ENCODE measurements at regions not wholly inside any gene's neighbourhood (a gene's known extent, or its start where the extent isn't known, plus 50 kb on each side); places are given as distances from the start of the nearest gene placed in this dataset.

DNA sequence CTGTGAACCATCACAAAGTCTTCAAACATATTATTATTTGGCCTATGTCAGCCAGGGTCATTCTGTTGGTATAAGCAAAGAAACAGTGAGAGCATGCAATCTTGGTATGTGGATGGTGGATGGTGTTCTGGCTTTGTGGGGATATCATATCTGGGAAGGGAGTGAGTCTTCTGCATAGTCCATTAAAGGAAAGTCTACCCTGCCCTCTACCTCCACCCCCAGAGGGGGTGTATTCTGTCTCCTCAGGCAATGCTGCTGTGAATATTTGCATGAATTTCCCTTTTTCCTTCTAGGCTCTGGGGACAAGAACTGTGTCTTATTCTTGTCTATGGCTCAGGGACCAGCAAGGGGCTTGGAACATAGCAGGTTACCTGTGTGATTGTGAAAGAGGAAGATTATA is 495.8 kb downstream of the PDCD6IP start:
- no peak for ATAC-seq
- Mint-ChIP-seq H3K9me3 (no peaks in the 10 kb centered on the region), H3K36me3 (no peaks in the 10 kb centered on the region), H3K4me1 (no peaks in the 10 kb centered on the region), H3K4me3 (no peak overlapping the region), H3K27ac (no peak overlapping the region)
- DNase-seq (ENCODE audit: low spot score in 2 of 2), result no peak

DNA sequence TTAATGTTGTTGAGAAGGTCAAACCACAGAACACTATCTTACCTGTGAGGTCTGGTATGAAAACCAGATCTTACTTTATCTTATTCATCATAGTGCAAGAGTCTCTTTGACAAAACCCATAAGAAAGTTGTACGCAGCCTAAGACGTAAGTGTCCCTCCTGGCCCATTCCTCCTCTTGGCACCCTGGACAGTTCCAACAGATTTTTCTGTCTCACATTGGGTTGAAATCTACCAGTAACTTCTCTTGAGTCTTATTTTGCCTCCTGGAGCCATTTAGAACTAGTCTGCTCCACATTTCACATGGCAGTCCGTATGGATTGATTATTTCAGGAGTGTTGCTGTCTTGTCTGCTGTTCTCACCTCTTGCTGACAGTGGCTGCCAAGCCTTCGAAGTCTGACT is 498.4 kb downstream of the PDCD6IP start:
- H3K4me1 Mint-ChIP-seq, result no peaks in the 10 kb centered on the region
- no peak for ATAC-seq
- DNase-seq (ENCODE audit: low spot score in 2 of 2), result no peak
- H3K9me3 Mint-ChIP-seq, result no peaks in the 10 kb centered on the region
- no peak overlapping the region for H3K4me3 Mint-ChIP-seq
- peaks cover 6% of the 10 kb centered on the region for H3K36me3 Mint-ChIP-seq
- no peak overlapping the region for H3K27ac Mint-ChIP-seq

DNA sequence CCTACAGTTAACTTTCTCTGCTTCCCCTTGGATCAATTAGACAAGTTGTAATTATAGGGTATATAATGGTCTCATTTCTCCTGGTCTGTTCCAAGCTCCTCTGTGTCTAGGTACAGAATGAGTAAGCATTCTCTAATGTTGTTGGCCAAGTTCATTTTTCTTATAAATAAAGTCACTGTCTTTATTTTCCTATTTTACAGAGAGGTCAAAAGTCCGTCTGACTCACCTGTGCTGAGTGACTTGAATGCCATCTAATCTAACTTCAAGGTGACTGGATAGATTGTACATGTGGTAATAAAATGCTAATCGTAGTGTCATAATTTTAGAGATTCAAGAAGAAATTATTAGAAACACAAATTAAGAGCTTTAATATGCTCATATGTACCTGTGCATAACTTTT is 500.2 kb downstream of the PDCD6IP start:
- Mint-ChIP-seq H3K36me3 (peaks cover 6% of the 10 kb centered on the region), H3K27ac (no peak overlapping the region), H3K4me1 (no peaks in the 10 kb centered on the region), H3K4me3 (no peak overlapping the region), H3K9me3 (no peaks in the 10 kb centered on the region)
- DNase-seq (ENCODE audit: low spot score in 2 of 2) (no peak), ATAC-seq (no peak)

DNA sequence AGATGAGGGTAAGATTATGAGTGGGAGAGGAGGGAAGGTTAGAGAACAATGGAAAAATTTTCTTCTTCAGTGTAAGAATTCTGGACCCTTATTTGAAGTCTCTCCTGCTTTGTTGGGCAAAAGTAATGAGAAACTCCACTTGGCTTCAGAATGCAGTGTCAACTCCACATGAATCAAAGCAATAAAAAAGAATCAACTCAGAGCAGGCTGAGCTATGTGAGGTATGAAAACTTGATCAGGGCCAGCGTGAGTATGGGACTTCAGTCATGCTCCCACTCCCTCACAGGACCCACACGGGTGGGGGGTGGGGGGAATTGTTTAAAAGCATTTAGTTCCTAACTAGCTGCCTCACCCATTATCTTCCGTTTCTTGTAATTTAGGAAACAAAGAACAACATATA is 502.2 kb downstream of the PDCD6IP start:
- H3K4me3 Mint-ChIP-seq, result no peak overlapping the region
- DNase-seq (ENCODE audit: low spot score in 2 of 2) (no peak), ATAC-seq (no peak)
- H3K27ac Mint-ChIP-seq, result no peak overlapping the region
- H3K9me3 Mint-ChIP-seq, result no peaks in the 10 kb centered on the region
- H3K4me1 Mint-ChIP-seq, result no peaks in the 10 kb centered on the region
- peaks cover 6% of the 10 kb centered on the region for H3K36me3 Mint-ChIP-seq

DNA sequence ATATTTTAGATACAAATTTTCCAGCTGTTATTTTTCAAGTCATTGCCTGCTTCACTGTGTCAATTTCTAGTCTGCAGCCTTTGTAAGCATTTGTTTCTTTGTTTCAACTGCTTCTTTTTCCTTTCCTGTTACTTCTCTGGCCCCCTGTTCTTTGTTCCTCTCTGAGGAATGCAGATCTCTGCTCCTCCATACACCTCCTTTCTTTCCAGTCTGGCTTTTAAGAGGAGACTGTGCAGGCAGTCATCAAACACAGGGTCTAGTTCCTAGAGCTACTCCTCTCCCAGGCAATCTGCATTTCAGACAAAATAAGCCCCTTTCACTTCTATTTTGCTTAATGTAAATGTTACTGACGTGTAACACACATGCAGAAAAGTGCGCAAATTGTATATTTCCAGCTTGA is 502.9 kb downstream of the PDCD6IP start:
- H3K36me3 Mint-ChIP-seq, result peaks cover 6% of the 10 kb centered on the region
- no peak overlapping the region for H3K4me3 Mint-ChIP-seq
- H3K4me1 Mint-ChIP-seq, result no peaks in the 10 kb centered on the region
- no peak overlapping the region for H3K27ac Mint-ChIP-seq
- ATAC-seq (no peak), DNase-seq (ENCODE audit: low spot score in 2 of 2) (no peak)
- H3K9me3 Mint-ChIP-seq, result no peaks in the 10 kb centered on the region

GRCh38 chr3:34305266-34305665 is 506.8 kb downstream of the PDCD6IP start:
- DNase-seq (ENCODE audit: low spot score in 2 of 2) (no peak), ATAC-seq (no peak)
- H3K9me3 Mint-ChIP-seq, result no peaks in the 10 kb centered on the region
- no peak overlapping the region for H3K27ac Mint-ChIP-seq
- H3K4me3 Mint-ChIP-seq, result no peak overlapping the region
- no peaks in the 10 kb centered on the region for H3K4me1 Mint-ChIP-seq
- H3K36me3 Mint-ChIP-seq, result peaks cover 3% of the 10 kb centered on the region

- no peak for ATAC-seq
- no peaks in the 10 kb centered on the region for H3K4me1 Mint-ChIP-seq
Measured at GRCh38 chr3:34312684-34313083, 514.3 kb downstream of the PDCD6IP start.

GRCh38 chr3:34319881-34320280 is 521.5 kb downstream of the PDCD6IP start:
- DNase-seq (ENCODE audit: low spot score in 2 of 2) (no peak), ATAC-seq (no peak)
- no peaks in the 10 kb centered on the region for H3K4me1 Mint-ChIP-seq
- no peak overlapping the region for H3K4me3 Mint-ChIP-seq
- H3K36me3 Mint-ChIP-seq, result no peaks in the 10 kb centered on the region
- no peak overlapping the region for H3K27ac Mint-ChIP-seq
- peaks cover 20% of the 10 kb centered on the region for H3K9me3 Mint-ChIP-seq

More at GRCh38 chr3:34312684-34313083, 514.3 kb downstream of the PDCD6IP start:
- DNase-seq (ENCODE audit: low spot score in 2 of 2), result no peak
- Mint-ChIP-seq H3K36me3 (no peaks in the 10 kb centered on the region), H3K4me3 (no peak overlapping the region), H3K9me3 (peaks cover 4% of the 10 kb centered on the region), H3K27ac (no peak overlapping the region)

GRCh38 chr3:34323517-34323916 is 525.1 kb downstream of the PDCD6IP start:
- ATAC-seq (no peak), DNase-seq (ENCODE audit: low spot score in 2 of 2) (no peak)
- H3K27ac Mint-ChIP-seq, result no peak overlapping the region
- H3K36me3 Mint-ChIP-seq, result no peaks in the 10 kb centered on the region
- H3K4me3 Mint-ChIP-seq, result no peak overlapping the region
- no peaks in the 10 kb centered on the region for H3K4me1 Mint-ChIP-seq
- H3K9me3 Mint-ChIP-seq, result peaks cover 10% of the 10 kb centered on the region

DNA sequence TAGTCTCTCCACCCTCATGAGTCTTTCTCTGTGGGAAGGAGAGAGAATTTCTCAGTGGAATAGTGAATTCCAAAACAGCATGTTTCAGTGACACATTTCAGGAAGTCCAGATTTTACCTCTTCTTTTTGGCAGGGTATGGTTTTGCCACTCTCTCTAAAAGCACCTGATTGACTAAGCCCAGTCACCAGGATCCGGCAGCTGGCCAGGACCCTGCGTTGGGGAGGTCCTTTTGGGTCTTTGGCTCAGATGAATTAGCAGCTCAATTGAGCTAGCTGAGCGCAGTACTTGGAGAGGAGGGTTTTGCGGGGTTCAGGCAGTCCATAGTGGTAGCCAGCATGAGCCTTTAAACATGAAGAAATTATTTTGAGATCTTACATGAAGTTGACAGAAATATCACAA is 548.2 kb downstream of the PDCD6IP start:
- Mint-ChIP-seq H3K9me3 (no peaks in the 10 kb centered on the region), H3K27ac (no peak overlapping the region), H3K4me1 (no peaks in the 10 kb centered on the region), H3K4me3 (no peak overlapping the region), H3K36me3 (no peaks in the 10 kb centered on the region)
- DNase-seq (ENCODE audit: low spot score in 2 of 2) (no peak), ATAC-seq (no peak)

GRCh38 chr3:34351882-34352777 is 553.7 kb downstream of the PDCD6IP start:
- no peak for DNase-seq (ENCODE audit: low spot score in 2 of 2)
- no peak for ATAC-seq
- H3K27ac Mint-ChIP-seq, result no peak overlapping the region
- H3K36me3 Mint-ChIP-seq, result no peaks in the 10 kb centered on the region
- no peaks in the 10 kb centered on the region for H3K4me1 Mint-ChIP-seq
- H3K9me3 Mint-ChIP-seq, result no peaks in the 10 kb centered on the region
- H3K4me3 Mint-ChIP-seq, result no peak overlapping the region

DNA sequence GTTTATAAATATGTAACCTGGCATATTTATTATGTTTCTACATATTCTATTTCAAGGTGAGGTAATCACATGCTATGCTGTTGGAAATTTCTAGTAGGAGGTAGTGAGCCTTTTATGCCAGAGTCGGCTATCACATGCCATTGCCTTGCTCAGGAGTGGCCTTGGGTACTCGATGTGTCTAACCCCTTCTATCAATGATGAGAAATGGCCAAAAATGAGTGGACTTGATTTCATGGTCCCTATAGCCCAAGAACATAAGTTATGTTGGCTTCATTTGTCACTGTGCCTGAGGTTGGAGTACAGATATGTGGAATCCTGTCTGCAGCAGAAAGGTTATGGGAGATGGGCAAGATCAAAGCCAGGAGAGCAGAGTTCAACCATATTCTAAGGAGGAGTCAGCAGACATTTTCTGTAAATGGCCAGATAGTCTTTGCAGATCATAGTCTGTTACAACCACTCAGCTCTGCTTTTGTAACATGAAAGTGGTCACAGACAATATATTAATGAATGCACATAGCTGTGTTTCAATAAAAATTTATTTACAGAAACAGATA is 554.4 kb downstream of the PDCD6IP start:
- Mint-ChIP-seq H3K36me3 (no peaks in the 10 kb centered on the region), H3K4me1 (no peaks in the 10 kb centered on the region), H3K27ac (no peak overlapping the region), H3K4me3 (no peak overlapping the region), H3K9me3 (no peaks in the 10 kb centered on the region)
- DNase-seq (ENCODE audit: low spot score in 2 of 2), result no peak
- ATAC-seq, result no peak

DNA sequence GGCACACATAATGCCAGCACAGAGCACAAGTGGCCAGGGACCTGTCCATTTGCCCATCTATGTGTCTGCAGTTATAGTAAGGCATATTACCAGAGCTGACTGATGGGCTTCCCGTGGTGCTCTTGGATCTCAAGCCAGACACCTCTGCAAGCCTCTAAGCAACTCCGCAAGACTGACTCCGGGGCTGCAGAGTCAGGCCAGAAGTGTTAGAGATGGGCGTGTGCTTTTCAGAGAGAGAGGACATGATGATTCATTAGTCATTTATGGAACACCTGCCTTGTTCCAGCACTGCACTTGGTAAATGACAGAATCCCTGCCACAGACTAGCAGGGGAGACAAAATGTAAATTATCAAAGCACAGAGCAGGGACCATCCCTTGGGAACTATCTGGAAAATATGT is 559.0 kb downstream of the PDCD6IP start:
- Mint-ChIP-seq H3K4me3 (no peak overlapping the region), H3K4me1 (peaks cover 5% of the 10 kb centered on the region), H3K27ac (no peak overlapping the region), H3K36me3 (no peaks in the 10 kb centered on the region), H3K9me3 (peaks cover 2% of the 10 kb centered on the region)
- ATAC-seq, result no peak
- DNase-seq (ENCODE audit: low spot score in 2 of 2), result no peak

DNA sequence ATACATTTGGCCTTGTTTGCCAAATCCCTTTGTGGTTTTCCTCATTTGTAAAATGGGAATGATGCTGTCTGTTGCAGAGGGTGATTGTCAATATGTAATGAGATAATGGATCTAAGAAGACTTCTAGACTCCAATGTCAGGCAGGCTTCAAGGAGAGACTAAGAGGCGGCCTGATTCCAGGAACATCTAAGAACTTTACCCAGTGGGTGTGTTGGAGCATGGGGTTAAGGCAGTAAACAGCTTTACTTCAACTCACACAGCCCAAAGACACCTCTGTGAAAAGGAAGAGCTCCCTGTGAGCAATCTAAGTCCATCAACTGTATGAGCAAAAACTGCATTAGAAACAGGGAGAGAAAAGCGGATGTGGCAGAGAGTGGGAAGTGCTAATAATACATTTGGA is 560.6 kb downstream of the PDCD6IP start:
- Mint-ChIP-seq H3K9me3 (peaks cover 2% of the 10 kb centered on the region), H3K4me3 (no peak overlapping the region), H3K36me3 (no peaks in the 10 kb centered on the region), H3K27ac (no peak overlapping the region), H3K4me1 (peaks cover 5% of the 10 kb centered on the region)
- DNase-seq (ENCODE audit: low spot score in 2 of 2), result no peak
- ATAC-seq, result no peak

- H3K27ac Mint-ChIP-seq, result no peak overlapping the region
- H3K9me3 Mint-ChIP-seq, result peaks cover 2% of the 10 kb centered on the region
- H3K36me3 Mint-ChIP-seq, result no peaks in the 10 kb centered on the region
- no peak overlapping the region for H3K4me3 Mint-ChIP-seq
- DNase-seq (ENCODE audit: low spot score in 2 of 2), result no peak
- peaks cover 5% of the 10 kb centered on the region for H3K4me1 Mint-ChIP-seq
- ATAC-seq, result no peak
Measured at GRCh38 chr3:34360713-34361112, 562.3 kb downstream of the PDCD6IP start.

DNA sequence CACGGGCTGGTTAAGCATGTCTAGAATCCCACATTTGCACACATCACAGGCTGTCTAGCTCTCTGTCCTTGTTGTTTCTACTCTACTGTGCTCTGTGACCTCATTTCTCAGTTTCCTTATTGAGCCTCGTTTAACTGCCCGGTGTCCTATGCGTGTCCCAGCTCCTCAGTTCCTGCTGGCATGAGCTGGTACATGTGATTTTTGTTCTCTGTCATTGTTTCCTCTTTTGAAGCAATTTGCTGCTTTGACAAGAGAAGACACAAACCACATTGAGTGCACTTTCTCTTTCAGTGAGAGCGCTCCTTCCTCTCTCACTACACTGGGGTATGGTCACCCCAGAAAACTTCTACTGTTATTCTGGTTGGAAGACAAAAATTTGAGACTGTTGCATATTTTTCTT is 563.5 kb downstream of the PDCD6IP start:
- H3K4me1 Mint-ChIP-seq, result peaks cover 5% of the 10 kb centered on the region
- no peak overlapping the region for H3K27ac Mint-ChIP-seq
- no peak for DNase-seq (ENCODE audit: low spot score in 2 of 2)
- H3K9me3 Mint-ChIP-seq, result peaks cover 2% of the 10 kb centered on the region
- no peak overlapping the region for H3K4me3 Mint-ChIP-seq
- ATAC-seq, result no peak
- H3K36me3 Mint-ChIP-seq, result no peaks in the 10 kb centered on the region

Data from stimulated activated effector memory CD8-positive, alpha-beta T cell treated with anti-CD3 and anti-CD28 coated beads, Interleukin-12 subunit alpha, Interleukin-12 subunit beta, amount 100 ng/mL, for 72 hours (primary cell).